ENCODE measurements at regions not wholly inside any gene's neighbourhood (a gene's known extent, or its start where the extent isn't known, plus 50 kb on each side); places are given as distances from the start of the nearest gene placed in this dataset.

DNA sequence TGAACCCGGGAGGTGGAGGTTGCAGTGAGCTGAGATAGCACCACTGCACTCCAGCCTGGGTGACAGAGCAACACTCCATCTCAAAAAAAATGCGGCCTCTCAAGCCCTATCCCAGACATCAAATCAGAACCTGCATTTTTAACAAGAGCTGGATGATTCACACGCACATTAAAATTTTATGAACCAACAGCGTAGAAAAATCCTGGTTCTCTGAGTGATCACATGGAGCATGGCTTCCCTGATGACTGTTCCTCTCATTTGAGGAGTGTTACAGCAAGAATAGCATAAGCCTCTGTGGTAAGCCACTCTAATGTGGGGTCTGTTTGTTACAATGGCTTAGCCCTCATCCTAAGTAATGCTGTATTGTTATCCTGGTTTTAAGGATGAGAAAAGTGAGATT, 163.6 kb downstream of the BRMS1L start:
- no peak overlapping the region for H3K4me3 ChIP-seq (ENCODE audit: low read depth, low read length)
- TF ChIP-seq CTCF (IDR thresholded peaks at IDR 0.05; ENCODE audit: low read depth, low read length) = no peak

GRCh38 chr14:35988972-35989690, 163.0 kb downstream of the BRMS1L start:
- H3K4me3 ChIP-seq (ENCODE audit: low read depth, low read length) = no peak overlapping the region
- no peak for TF ChIP-seq CTCF (IDR thresholded peaks at IDR 0.05; ENCODE audit: low read depth, low read length)

DNA sequence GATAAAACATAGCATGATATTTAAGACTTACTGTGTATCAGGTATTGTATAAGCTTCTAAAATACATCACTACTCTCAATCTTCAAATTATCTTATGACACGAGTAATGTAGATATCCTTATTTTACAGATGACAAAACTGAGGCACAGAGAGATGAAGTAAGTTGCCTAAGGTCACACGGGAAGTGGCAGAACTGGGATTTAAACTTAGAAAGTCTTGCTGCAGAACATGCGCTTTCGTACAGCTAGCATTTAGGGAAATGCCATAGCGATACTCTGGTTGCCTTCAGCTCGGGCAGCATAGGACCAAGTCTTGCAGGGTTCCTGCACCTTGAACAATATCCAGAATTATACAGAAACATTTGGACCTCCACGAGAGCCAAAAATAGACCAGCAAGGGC, 162.4 kb downstream of the BRMS1L start:
- H3K4me3 ChIP-seq (ENCODE audit: low read depth, low read length) = no peak overlapping the region
- TF ChIP-seq CTCF (IDR thresholded peaks at IDR 0.05; ENCODE audit: low read depth, low read length) = no peak

DNA sequence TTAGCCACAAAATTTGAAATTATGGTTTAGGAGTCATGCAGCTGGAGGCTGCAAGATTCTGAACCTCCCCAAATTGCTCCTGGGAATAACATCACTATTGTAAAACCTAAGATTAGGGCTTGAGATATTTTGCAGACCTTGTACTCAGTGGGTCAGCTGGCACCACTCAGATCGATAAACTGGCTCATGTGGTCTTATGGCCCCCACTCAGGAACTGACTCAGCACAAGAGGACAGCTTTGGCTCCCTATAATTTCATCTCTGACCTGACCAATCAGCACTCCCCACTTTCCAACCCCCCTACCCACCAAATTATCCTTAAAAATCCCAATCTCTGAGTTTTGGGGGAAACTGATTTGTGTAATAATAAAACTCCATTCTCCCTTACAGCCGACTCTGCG, 161.6 kb downstream of the BRMS1L start:
- no peak for TF ChIP-seq CTCF (IDR thresholded peaks at IDR 0.05; ENCODE audit: low read depth, low read length)
- H3K4me3 ChIP-seq (ENCODE audit: low read depth, low read length) = no peak overlapping the region

- no peak overlapping the region for H3K4me3 ChIP-seq (ENCODE audit: low read depth, low read length)
- TF ChIP-seq CTCF (IDR thresholded peaks at IDR 0.05; ENCODE audit: low read depth, low read length) = no peak
Measured at GRCh38 chr14:35986219-35986573, 160.1 kb downstream of the BRMS1L start.

- H3K4me3 ChIP-seq (ENCODE audit: low read depth, low read length) = no peak overlapping the region
- no peak for TF ChIP-seq CTCF (IDR thresholded peaks at IDR 0.05; ENCODE audit: low read depth, low read length)
Measured at GRCh38 chr14:35985474-35986218, 159.5 kb downstream of the BRMS1L start.

DNA sequence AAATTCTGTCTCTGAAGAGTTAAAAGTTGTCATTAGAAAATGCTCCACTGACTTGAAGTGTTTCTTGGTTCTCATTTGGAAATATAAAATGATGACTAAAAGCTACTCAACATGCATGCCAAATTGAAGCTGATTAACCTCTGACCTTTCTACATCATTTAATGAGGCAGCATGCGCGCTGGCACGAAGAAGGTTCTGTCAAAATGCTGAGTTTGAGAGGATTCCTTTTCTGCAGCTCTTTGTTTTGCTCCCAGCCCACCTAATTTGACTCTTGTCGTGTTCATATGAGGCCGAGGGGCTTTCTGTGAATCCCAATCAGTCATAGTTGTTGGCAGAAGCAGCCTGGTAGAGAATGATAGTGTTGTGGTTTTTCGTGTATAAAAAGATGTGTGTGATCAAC, 153.4 kb downstream of the BRMS1L start:
- no peak for TF ChIP-seq CTCF (IDR thresholded peaks at IDR 0.05; ENCODE audit: low read depth, low read length)
- no peak overlapping the region for H3K4me3 ChIP-seq (ENCODE audit: low read depth, low read length)
